ENCODE measurements at regions not wholly inside any gene's neighbourhood (a gene's known extent, or its start where the extent isn't known, plus 50 kb on each side); places are given as distances from the start of the nearest gene placed in this dataset.

DNA sequence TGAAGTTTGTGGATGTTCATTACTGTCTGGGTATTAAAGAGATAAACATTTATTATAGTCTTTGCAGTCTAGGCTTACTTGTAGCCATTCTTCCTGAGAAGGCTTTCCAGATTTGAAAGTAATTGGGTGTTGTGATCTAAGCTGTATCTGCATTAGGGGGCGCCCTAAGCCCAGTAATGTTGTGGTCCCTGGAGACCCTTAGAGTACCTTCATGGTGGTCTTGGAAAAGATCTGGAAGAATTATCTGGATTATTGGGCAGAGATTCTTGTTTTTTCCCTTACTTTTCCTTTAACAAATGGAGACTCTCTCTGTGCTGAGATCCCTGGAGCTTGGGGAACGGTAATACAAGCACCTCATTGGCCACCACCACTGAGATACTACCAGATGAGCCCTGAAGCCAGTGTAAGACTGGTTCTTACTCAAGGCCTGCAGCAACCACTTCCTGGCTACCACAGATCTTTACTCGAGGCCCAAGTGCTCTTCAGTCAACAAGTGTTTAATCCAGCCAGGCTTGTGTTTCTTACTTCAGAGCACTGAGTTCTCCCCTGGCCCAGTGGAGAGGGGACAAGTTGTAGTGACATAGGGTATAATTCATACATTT lies 63.1 kb downstream of the RTL3 start:
- TF ChIP-seq, protein P1, sequence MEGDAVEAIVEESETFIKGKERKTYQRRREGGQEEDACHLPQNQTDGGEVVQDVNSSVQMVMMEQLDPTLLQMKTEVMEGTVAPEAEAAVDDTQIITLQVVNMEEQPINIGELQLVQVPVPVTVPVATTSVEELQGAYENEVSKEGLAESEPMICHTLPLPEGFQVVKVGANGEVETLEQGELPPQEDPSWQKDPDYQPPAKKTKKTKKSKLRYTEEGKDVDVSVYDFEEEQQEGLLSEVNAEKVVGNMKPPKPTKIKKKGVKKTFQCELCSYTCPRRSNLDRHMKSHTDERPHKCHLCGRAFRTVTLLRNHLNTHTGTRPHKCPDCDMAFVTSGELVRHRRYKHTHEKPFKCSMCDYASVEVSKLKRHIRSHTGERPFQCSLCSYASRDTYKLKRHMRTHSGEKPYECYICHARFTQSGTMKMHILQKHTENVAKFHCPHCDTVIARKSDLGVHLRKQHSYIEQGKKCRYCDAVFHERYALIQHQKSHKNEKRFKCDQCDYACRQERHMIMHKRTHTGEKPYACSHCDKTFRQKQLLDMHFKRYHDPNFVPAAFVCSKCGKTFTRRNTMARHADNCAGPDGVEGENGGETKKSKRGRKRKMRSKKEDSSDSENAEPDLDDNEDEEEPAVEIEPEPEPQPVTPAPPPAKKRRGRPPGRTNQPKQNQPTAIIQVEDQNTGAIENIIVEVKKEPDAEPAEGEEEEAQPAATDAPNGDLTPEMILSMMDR (IDR thresholded peaks at IDR 0.05; ENCODE audit: insufficient read depth, low read length, poor library complexity, severe bottlenecking) = no peak
- TF ChIP-seq EZH2phosphoT487 (conservative IDR thresholded peaks at IDR 0.05; ENCODE audit: low read length) = no peak

Measured in SU-DHL-6 (cell line).